Neural cell (in vitro differentiated cells): ENCODE measurements at regions not wholly inside any gene's neighbourhood (a gene's known extent, or its start where the extent isn't known, plus 50 kb on each side); places are given as distances from the start of the nearest gene placed in this dataset.
"Not testable (repeated sequence)": the region's sequence is repeated elsewhere in the genome, so short reads cannot be mapped to it uniquely, and the experiment has no call there.

Experiments
- H2AFZ ChIP-seq: fragments of 200-600, 300-800 bp; sonication (generic), shearing (Covaris generic); 2 replicates; pipeline ENCODE4 v1.6.0; 2014; ENCODE audit warnings: low read depth, mild to moderate bottlenecking, antibody characterized with exemption, low read length, moderate library complexity
- H3F3A ChIP-seq: fragments of 200-600 bp; shearing (Covaris generic); 2 replicates; pipeline ENCODE4 v1.6.1; 2016; ENCODE audit warnings: mild to moderate bottlenecking, moderate library complexity, mixed read lengths, antibody characterized with exemption, low read length; ENCODE audit not compliant: insufficient read depth, poor library complexity, severe bottlenecking
- H3K27ac ChIP-seq: fragments of 200-600, 300-800 bp; sonication (generic), shearing (Covaris generic); 2 replicates; pipeline ENCODE4 v1.5.1; 2014; ENCODE audit warnings: mild to moderate bottlenecking, low read length, moderate library complexity
- H3K27me3 ChIP-seq: fragments of 300-800, 200-600 bp; sonication (generic), shearing (Covaris generic); 2 replicates; pipeline ENCODE4 v1.6.0; 2014; ENCODE audit warnings: mild to moderate bottlenecking, low read depth, low read length, moderate library complexity; ENCODE audit not compliant: insufficient read depth
- H3K36me3 ChIP-seq: fragments of 300-800, 200-600 bp; sonication (generic), shearing (Covaris generic); 2 replicates; pipeline ENCODE4 v1.5.1; 2014; ENCODE audit warnings: mild to moderate bottlenecking, antibody characterized with exemption, low read length, moderate library complexity; ENCODE audit not compliant: insufficient read depth
- H3K4me2 ChIP-seq: fragments of 300-800, 200-600 bp; sonication (generic), shearing (Covaris generic); 2 replicates; pipeline ENCODE4 v1.6.0; 2014; ENCODE audit warnings: mild to moderate bottlenecking, low read length
- H3K4me3 ChIP-seq: fragments of 300-800, 200-600 bp; sonication (generic), shearing (Covaris generic); 2 replicates; pipeline ENCODE4 v1.5.1; 2014; ENCODE audit warnings: mild to moderate bottlenecking, low read length, moderate library complexity
- H3K79me2 ChIP-seq: fragments of 200-600 bp; shearing (Covaris generic); replicated peaks from 2 replicates; pipeline ENCODE4 v1.6.0; 2014; ENCODE audit warnings: mild to moderate bottlenecking, low read length, moderate library complexity; ENCODE audit not compliant: insufficient read depth
- H3K9ac ChIP-seq: fragments of 300-800, 200-600 bp; sonication (generic), shearing (Covaris generic); 2 replicates; pipeline ENCODE4 v1.6.1; 2016; ENCODE audit warnings: mild to moderate bottlenecking, low read length, mixed read lengths
- H3K9me2 ChIP-seq: fragments of 200-600 bp; shearing (Covaris generic); 2 replicates; pipeline ENCODE4 v1.6.1; 2016; ENCODE audit warnings: mild to moderate bottlenecking, low read length, mixed read lengths; ENCODE audit not compliant: insufficient read depth
- H3K9me3 ChIP-seq: fragments of 200-600, 300-800 bp; sonication (generic), shearing (Covaris generic); 2 replicates; pipeline ENCODE4 v1.6.1; 2016; ENCODE audit warnings: mild to moderate bottlenecking, mixed run types, low read length, moderate library complexity, mixed read lengths
- H4K20me1 ChIP-seq: fragments of 200-600 bp; shearing (Covaris generic); 2 replicates; pipeline ENCODE4 v1.6.1; 2016; ENCODE audit warnings: mild to moderate bottlenecking, mixed run types; ENCODE audit not compliant: insufficient read depth
- CTCF ChIP-seq: fragments of 450-650 bp; IDR thresholded peaks from 2 replicates; pipeline ENCODE4 v1.5.1; 2014; ENCODE audit warnings: antibody characterized with exemption, mild to moderate bottlenecking, moderate library complexity; ENCODE audit not compliant: poor library complexity, severe bottlenecking
- EP300 ChIP-seq: fragments of 450-650 bp; conservative IDR thresholded peaks from 2 replicates; pipeline ENCODE4 v1.6.1; 2014; ENCODE audit warnings: antibody characterized with exemption, mild to moderate bottlenecking, moderate library complexity; ENCODE audit not compliant: poor library complexity, severe bottlenecking
- MXI1 ChIP-seq: fragments of 450-650 bp; conservative IDR thresholded peaks from 2 replicates; pipeline ENCODE4 v1.6.1; 2014; ENCODE audit warnings: antibody characterized with exemption, mild to moderate bottlenecking; ENCODE audit not compliant: poor library complexity, severe bottlenecking
- POLR2AphosphoS5 ChIP-seq: IDR thresholded peaks from 2 replicates; pipeline ENCODE4 v1.6.1; 2012
- REST ChIP-seq: IDR thresholded peaks from 2 replicates; pipeline ENCODE4 v1.6.1; 2012; ENCODE audit warnings: borderline replicate concordance
- TAF1 ChIP-seq: IDR thresholded peaks from 2 replicates; pipeline ENCODE4 v1.6.1; 2012; ENCODE audit warnings: low read depth

- Histone ChIP-seq H3K36me3 (no peaks in the 10 kb centered on the region), H3K27ac (no peak overlapping the region), H4K20me1 (no peaks in the 10 kb centered on the region), H3K79me2 (no peaks in the 10 kb centered on the region), H3K4me3 (no peak overlapping the region), H3K9me2 (no peaks in the 10 kb centered on the region), H3K9ac (no peak overlapping the region), H2AFZ (no peak overlapping the region), H3F3A (no peaks in the 10 kb centered on the region), H3K9me3 (no peaks in the 10 kb centered on the region), H3K27me3 (no peaks in the 10 kb centered on the region), H3K4me2 (no peak overlapping the region)
- TF ChIP-seq EP300: no peak
Measured at GRCh38 chr12:91637789-91638624, 455.4 kb upstream of the DCN start.

- no peaks in the 10 kb centered on the region for H3F3A ChIP-seq
- no peaks in the 10 kb centered on the region for H3K9me2 ChIP-seq
- H3K4me3 ChIP-seq: no peak overlapping the region
- no peak overlapping the region for H3K27ac ChIP-seq
- no peak overlapping the region for H3K4me2 ChIP-seq
- H2AFZ ChIP-seq: no peak overlapping the region
- no peaks in the 10 kb centered on the region for H3K9me3 ChIP-seq
- H3K79me2 ChIP-seq: no peaks in the 10 kb centered on the region
- no peaks in the 10 kb centered on the region for H3K27me3 ChIP-seq
- TF ChIP-seq TAF1 (no peak), CTCF (no peak), POLR2AphosphoS5 (no peak), MXI1 (no peak), REST (no peak)
- no peaks in the 10 kb centered on the region for H3K36me3 ChIP-seq
- no peak overlapping the region for H3K9ac ChIP-seq
- H4K20me1 ChIP-seq: no peaks in the 10 kb centered on the region
Measured at GRCh38 chr12:91636721-91637120, 454.1 kb upstream of the DCN start.

- H3K36me3 ChIP-seq, H3K9ac ChIP-seq, H3K4me3 ChIP-seq, H3K27ac ChIP-seq, H2AFZ ChIP-seq, H3K4me2 ChIP-seq, H3K27me3 ChIP-seq, H3F3A ChIP-seq, H3K9me2 ChIP-seq, H4K20me1 ChIP-seq, H3K79me2 ChIP-seq, H3K9me3 ChIP-seq: not testable (repeated sequence)
Measured at GRCh38 chr12:91634386-91634713, 451.7 kb upstream of the DCN start.
